HG02943 (cell line): ENCODE measurements at regions not wholly inside any gene's neighbourhood (a gene's known extent, or its start where the extent isn't known, plus 50 kb on each side); places are given as distances from the start of the nearest gene placed in this dataset.
"Not testable (repeated sequence)": the region's sequence is repeated elsewhere in the genome, so short reads cannot be mapped to it uniquely, and the experiment has no call there.

Experiments used
- ATAC-seq: cut with Tn5 transposase; IDR thresholded peaks from one replicate; pipeline ENCODE4 v1.9.1; 2021; ENCODE audit warnings: mild to moderate bottlenecking, low read depth, moderate library complexity; ENCODE audit not compliant: unreplicated experiment

DNA sequence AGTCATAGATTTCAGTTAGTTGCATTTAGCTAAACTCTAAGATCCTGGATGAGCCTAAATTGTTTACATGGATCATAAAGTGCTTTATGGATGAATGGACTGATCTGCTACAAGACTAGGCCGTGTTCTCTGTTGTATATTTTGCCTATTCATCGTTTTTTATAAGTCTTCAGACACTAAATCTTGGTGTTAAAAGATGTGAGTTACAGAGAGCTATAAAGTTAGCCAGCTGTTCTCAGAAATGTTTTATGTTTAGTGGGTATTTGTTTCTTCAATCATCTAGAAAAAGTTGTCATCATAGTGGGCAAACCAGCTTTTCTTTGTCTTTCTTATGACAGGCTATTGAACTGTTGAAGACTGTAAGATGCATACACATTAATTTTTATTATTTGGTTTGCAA is 585.8 kb upstream of the SEMA6A start:
- ATAC-seq = no peak

DNA sequence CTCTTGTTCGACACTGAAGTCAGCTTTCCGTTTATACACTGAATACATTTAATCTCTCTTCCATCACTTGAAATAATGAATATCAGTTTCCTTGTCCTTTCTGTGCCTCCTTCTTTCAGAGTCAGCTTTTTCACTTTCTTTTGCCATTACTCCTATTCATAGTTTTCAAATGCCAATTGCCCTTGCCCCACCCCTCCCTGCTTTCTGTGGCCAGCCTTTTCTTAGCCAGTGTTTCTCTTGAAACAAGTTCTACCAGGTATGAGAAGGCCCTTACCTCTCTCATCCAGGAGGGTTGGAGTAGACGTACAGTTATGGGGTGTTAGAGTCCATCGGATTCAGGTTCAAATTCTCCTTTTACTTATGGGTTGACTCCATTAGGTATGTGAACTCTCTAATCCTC is 574.7 kb upstream of the SEMA6A start:
- no peak for ATAC-seq

DNA sequence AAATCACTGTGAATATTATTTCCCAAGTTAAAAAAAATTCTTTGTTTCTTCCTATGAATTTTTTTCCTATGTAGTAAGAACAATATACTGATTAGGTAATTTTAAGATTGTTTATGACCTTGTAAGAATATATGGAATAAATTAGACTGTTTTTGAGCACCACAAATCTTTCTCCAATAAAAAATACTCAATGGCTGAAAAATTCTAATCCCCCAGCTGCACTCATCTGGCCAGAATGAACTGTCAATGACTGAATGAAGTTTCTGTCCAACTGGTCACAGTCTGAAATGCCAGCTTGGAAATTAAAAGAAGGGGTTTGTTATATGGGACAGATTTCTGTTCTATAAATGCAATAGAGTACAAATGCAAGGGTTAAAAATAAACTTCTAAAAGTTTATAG is 569.5 kb upstream of the SEMA6A start:
- ATAC-seq = no peak

DNA sequence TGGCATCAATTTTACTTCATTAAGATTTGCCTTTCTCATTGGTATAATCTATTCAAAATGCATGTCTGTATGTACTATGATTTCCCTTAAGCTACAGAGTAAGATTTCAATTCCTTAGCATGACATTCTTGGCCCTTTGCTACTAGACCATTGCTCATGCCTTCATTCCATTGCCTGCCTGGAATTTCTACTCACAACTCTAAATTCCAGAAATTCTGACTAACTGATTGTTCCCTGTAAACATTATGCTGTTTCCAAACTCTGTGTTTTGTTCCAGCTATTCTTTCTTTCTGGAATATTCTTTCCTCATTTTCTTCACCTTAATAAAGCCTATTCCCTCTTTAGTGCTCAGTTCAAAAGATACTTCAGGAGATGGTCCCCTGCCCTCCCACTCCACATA is 568.8 kb upstream of the SEMA6A start:
- ATAC-seq = no peak

DNA sequence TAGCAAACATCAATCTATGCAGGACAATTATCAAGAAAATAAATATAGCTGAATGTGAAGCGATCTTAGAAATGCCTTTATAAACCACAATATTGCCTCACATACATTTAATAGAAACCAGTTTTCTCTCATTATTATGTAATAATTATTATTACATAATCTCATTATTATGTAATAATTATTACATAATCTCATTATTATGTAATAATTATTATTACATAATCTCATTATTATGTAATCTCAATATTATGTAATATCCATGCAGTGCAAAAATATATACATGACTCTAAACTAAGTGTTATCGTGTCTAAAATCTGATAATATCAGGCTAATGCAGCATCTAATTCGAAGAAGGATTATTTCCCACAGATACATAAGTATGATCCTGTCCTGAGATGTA is 563.9 kb upstream of the SEMA6A start:
- ATAC-seq = no peak

DNA sequence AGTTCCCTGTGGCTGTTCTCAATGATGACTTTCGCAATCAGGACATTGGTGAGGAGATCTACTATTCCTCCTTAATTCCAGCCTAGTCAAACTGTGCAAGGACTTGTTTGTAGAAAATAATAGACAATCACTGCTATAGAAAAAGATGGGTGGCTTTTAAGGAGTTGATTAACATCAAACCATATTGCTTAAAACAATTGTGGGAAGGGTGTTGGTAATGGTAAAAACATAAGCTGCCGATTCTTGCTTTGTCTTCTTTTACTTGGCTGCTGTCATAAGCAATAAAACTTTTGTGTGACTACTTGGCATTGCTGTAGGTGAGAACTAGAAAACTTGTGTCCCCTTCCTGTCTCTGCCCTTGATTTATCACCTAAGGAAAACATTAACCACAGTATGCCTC is 561.2 kb upstream of the SEMA6A start:
- no peak for ATAC-seq

DNA sequence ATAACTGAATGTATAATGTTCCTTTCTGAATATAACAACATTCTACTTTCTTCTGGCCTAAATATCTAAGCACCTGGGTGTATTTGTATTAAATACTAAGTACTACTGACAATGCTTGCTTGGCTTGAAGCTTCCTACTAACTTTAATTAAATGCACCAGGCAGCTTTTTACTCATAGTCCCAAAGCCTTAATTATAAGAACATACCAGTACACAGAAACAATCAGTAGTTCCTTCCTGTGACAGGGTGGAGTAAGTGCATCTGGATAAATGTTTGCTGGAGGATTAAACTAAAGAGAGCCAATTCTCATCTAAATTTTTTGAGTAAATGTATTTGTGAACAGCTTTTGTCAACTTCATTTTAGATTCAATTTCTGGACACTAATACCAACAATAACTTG is 558.6 kb upstream of the SEMA6A start:
- ATAC-seq = no peak

DNA sequence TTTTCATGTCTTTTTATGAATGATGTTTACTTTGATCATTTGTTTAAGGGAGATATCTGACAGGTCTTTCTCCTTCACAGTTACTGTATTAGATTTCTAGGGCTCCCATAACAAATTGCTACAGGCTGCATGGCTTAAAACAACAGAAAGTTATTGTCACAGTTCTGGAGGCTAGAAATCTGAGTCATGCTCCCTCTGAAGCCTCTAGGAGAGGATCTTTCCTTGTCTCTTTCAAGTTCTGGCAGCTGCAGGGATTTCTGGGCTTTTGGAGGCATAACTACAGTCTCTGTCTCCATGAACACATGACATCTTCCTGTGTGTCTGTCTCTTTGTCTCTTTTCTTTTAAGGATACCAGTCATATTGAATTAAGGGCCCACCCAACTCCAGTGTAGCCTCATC is 557.3 kb upstream of the SEMA6A start:
- ATAC-seq = no peak

DNA sequence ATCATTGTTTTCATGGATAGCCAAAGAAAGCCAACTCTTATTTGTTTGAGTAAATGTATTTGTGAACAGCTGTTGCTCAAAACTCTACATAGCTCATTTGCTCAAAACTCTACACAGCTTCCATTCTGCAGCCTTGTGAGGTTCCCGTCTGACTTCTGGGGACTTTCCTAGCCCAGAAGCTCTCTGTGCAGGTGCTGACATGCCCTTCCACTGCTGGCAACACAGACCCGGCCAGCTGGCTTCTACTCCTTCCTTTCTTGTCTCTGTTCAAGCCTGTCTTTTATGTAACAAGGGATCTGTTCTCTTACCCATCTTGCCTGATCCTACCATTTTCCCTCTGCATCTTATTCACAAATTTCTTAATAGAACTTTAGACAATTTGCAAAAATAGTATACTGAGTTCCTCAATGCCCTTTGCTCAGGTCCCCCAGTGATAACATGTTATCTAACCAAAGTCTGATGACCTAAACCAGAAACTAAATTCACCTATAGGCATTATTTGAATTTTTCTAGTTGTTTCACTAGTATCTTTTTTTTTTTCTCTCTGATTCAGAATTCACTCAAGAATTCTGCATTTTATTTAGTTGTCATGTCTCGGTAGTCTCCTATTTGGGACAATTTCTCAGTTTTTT is 556.5 kb upstream of the SEMA6A start:
- peak; percentile 92 for ATAC-seq

DNA sequence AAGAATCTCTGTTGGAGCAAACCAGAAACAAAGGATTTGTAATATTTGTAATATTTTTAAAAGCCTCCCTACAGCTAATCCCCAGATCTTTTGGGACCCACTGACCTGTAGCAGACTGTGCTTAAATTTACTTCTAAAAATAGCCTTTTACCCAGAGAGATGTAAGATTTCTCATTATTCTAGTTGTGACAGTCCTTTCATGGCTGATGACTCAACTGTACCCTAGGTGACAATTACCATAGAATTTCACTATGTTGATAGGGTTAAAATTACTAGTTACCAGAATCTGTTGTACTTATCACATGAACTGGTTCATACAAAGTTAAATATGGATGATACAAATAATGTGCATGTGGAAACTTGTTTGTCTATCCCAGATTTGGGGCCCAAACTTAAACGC is 543.9 kb upstream of the SEMA6A start:
- ATAC-seq = no peak

DNA sequence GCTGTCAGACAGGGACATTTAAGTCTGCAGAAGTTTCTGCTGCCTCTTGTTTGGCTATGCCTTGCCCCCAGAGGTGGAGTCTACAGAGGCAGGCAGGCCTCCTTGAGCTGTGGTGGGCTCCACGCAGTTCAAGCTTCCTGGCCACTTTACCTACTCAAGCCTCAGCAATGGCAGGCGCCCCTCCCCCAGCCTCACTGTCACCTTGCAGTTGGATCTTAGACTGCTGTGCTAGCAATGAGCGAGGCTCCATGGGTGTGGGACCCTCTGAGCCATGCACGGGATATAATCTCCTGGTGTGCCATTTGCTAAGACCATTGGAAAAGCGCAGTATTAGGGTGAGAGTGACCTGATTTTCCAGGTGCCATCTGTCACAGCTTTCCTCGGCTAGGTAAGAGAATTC is 542.7 kb upstream of the SEMA6A start:
- ATAC-seq = not testable (repeated sequence)

DNA sequence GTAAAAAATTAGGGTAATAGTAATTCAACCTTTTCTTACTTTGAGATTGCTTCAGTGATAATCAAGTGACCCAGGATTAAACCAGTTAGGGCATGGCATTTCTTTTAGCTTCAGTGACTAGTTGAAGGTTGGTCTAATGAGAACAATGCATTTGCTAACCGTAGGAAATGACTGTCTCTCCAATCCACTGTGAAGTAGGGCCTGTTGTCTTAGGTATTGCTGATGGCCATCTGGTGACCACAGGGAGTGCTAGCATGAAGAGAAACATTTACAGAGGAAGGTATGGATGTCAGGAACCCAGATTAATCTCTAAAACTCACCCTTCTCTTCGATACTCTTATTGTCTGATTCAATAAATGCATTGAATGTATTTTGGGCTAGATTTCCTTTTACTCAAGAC is 535.9 kb upstream of the SEMA6A start:
- no peak for ATAC-seq

DNA sequence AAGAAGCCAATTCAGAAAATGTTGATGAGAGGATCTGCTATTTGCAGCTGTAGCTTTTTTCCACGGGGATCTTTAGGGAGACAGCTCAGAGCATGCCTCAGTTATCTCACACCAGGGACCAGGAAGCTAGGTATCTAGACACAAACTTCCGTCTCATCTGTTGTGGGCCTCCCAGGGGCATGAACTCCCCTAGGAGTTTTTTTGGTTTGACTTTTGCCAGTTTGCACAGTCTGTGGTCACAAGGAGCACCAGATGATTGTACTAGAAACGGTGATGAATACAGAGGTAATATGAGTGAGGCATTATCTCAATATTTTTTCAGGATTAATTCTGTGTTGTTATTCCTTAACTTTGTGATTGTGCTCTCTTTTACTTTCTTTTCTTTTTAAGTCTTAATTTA is 533.2 kb upstream of the SEMA6A start:
- no peak for ATAC-seq

DNA sequence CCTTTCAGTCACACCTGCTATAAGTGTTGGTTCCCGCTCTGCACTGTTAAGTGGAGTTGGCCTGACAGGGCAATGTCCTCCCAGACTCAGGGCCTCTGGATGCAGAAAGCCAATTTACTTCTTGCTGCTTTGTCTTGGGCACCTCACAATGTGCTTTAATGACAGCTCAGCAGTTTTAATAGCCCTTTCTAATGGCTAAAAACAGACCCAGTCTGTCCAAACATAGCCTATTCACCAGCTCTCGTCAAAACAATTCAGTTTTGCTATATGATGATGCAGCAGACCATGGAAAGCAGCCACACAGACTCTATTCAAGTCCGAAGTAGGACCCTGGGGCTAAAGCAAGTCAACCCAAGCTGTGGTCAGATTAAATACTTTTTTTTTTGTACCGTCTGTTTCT is 529.1 kb upstream of the SEMA6A start:
- ATAC-seq = no peak

DNA sequence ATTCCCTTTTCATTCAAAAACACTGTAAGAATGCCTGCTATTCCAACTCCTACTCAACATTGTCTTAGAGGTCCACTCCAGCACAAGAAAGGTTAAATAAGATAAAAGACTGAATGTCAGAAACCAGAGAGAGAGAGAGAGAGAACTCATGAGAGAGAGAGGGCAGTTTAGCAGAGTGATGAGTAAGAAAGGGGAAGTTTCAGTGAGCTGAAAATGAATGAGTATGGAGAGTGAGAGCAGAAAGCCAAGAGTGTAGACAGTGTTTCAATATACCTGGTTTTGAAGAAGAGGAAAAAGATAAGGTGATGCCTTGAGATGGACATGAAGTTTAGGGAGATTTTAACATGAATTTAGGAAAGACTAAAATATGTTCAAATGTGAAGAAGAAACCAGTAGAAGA is 528.0 kb upstream of the SEMA6A start:
- no peak for ATAC-seq

DNA sequence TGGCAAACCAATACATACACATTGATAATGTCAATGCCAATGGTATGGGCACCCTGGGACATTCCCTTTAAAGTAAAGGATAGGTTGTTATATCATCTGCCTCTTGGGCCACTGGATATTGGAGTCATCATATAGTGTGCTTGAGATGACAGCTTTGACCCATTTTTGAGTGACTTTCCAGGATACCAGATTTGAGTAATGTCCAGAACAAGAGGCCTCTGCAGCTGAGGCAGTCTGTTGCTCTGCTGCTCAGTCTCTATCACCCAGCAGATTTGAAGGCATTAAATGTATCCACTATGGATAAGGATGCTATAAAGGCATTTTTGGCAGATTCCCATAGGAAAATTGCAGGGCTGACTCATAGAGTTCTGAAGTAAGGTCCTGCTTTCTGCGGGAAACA is 525.6 kb upstream of the SEMA6A start:
- no peak for ATAC-seq

DNA sequence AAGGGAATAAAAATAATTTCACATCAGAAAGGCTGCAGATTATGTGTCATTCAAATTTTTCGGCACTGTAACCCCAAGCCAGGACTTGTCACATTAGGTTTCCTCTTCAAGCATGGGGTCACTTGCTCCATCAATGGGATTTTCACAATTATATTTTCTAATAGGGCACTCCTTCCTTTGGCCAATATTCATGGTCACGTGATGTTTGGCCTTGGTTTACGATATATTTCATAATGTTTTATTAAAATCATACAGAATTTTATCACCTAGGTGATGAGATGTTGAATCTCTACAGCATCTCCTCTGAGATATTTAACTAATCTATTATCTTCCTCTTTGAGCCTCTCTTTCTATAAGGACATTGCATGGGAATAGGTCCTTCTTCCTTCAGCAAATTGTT is 523.5 kb upstream of the SEMA6A start:
- ATAC-seq = no peak

DNA sequence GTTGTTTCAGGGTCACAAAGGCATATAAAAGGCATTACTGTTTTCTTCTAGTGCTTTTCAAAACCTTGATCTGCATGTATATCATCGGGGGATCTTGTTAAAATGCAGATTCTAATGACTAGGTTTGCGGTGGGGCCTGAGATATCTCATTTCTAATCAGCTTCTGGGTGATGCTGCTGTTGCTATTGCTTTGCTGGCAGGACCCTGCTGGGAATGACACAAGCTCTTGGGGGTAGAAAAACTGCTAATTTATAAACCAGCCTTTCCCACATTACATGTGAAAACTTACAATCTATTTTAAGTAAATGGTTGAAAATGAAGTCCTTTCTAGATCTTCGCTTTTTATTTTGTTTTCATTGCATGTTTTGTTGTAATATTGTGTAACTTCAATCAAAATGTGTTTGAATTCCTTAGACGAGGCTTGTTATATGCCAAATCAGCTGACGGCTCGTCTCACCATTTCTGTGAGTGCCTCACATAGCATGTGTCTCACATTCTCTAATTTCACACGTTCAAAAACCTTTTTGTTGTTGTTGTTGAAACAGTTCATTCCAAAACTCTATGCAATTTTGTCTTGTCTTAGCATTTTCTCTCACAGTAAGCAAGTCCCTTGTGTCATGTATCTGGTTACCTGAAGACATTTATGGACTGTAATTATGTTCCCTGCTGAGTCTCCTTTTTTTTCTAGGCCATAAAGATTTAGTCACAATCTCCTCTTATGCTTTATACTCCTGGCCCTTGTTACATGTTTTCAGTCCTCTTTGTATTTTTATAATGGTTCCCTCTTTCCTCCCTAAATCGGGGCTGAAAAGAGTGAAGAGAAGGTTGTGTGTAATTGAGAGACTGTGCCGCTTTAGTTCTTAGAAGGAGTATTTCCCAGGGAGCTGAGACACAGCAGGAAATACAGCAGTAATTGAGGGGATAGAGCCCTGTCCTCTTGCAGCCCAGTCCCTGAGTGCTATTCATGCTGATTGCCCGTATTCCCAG is 521.0 kb upstream of the SEMA6A start:
- ATAC-seq = no peak

DNA sequence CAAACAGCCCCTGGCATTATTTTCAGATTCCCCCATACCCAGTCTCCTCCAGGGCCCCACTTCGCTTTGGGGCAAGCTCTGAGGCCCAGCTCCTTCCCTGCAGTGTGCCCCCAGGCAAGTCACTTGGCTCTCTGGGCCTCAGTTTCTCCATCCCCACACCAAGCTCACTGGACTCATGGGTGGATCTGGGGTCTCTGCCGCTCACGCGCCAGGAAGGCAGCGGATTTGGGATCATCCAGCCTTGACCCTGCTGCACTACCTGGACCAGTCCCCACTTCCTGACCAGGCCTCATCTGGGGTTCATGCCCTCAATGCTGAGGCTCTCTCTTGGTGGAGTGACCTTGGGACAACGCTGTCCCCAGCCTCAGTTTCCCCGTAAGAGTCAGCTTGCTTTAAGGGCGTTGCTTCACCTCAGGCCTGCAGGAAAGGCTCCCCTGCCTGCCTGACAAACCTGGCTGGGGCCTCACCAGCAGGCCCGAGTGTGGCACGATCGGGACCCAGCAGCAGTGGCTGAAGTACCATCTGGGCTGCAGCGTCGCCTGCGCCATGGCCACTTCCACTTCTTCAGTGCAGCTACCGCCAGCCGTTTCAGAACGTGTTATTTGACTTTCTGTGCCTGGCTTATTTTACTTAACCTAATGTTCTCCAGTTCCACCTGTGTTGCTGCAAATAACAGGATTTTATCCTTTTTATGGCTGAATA is 519.6 kb upstream of the SEMA6A start:
- no peak for ATAC-seq

DNA sequence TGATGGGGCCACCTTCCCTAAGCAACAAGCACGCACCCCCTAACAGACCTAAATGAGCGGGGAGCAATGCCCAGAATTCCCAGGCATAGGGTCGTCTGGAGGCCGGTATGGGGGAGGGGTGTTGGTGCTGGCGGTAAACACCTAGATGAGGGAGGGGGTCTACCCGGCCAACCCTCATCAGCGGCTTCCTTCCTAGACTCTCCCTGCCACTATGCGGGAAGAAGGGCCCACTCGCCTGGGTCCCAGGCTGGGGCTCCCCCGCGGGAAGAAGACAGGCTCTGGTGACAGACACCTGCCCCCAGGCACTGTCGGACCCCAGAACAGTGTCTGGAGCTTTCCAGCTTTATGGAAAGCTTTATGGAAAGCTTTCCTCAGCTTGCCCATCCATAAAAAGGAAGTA is 519.0 kb upstream of the SEMA6A start:
- ATAC-seq = no peak

DNA sequence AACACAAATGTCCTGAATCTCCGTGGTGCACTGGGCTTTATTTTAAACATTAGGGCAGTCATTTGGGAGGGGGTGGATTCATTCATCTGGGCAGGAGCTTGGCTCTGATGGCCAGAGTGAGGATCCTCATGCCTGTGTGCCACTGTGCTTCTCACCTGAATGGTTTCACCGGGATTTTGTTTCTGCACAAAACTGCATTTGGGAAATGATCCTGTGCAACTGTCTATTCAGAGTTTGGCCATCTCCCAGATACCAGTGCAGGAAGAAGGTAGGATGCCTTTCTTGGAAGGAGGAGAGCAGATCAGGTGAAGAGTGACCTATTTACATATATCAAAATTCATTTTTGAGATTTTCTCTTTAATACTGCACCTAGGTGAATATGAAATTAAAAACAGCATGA is 514.4 kb upstream of the SEMA6A start:
- ATAC-seq = no peak
